ENCODE measurements at regions not wholly inside any gene's neighbourhood (a gene's known extent, or its start where the extent isn't known, plus 50 kb on each side); places are given as distances from the start of the nearest gene placed in this dataset.
"Not testable (repeated sequence)": the region's sequence is repeated elsewhere in the genome, so short reads cannot be mapped to it uniquely, and the experiment has no call there.

DNA sequence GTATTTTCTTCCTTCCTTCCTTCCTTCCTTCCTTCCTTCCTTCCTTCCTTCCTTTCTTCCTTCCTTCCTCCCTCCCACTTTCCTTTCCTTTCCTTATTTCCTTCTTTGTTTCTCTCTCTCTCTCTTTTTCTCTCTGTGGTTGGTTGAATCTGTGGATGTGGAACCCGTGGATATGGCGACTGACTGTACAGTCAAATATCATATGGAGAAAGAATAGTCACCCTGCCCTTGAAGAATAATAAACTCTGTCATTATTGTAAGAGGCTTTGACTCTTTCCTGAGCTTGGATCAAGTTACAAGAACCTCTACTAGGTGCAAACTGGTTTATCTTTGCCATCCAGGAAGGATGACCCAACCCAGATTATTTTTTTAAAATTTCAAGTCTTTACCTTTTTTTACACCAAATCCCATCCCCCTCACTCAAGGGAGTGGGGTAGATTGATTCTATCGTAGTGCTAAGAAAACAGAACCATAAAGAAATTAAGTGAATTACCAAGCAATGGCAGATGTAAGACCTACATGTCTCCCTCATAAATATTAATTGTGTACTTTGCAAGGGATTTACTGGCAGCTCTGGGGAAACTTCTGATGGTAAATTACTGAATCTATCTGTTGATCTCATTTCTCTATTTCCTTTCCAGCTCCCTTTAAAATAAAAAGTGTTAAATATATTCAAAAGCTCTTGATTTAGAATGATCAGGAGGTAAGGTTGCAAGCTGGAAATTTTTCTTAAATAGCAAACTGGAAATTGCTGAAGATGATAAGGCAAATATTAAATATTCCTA, 667.5 kb downstream of the UTRN start:
- POLR2A ChIA-PET: no interaction called here
- Mint-ChIP-seq H3K4me1 (ENCODE audit: low read depth) (no peaks in the 10 kb centered on the region), H3K36me3 (ENCODE audit: low read depth) (no peaks in the 10 kb centered on the region), H3K4me3 (no peak overlapping the region), H3K27ac (no peak overlapping the region), H3K27me3 (peaks cover 1% of the 10 kb centered on the region), H3K9me3 (no peaks in the 10 kb centered on the region)
- ATAC-seq (no peak), DNase-seq (no peak)
- CTCF ChIA-PET: interaction anchor here (0.9 kb wide), 1 partner anchor 74 kb away, joined by 3 read pairs; no protein-coding TSS in a partner anchor
- intact Hi-C loops (cut with micrococcal nuclease): no loop called here
- TF ChIP-seq CTCF (IDR thresholded peaks at IDR 0.05): no peak

DNA sequence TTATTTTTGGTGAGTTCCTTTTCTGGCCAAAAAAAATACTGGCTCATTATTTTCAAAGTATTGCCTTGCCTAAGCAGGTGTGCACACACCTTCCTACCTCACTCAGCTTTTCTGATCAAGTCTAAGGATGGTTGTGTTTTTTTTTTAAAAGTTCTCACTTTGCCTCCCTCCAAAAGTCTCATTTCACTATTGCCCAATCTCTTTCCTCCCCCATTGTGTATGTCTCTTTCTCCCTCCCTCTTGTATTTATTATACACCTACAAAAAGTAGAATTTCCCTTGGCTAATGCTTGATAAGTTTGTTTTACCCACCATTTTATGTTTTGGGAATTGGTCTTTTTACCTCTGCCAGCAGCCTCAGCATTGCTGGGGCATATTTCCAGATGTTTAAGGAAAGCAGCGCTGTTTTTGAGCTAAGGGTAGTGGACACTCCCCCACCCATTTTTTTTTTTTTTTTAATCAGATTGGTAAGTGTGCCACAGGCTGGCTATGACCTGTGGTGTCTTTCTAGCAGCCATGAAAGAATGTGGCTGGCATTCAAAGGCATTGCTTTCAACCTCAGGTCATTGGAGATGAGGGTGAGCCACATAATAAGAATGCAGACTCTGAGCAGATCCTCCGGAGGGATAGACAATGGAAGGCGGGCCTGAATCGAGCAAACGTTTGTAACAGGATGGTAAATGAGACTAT, 668.6 kb downstream of the UTRN start:
- Mint-ChIP-seq H3K9me3 (no peaks in the 10 kb centered on the region), H3K4me1 (ENCODE audit: low read depth) (no peaks in the 10 kb centered on the region), H3K36me3 (ENCODE audit: low read depth) (no peaks in the 10 kb centered on the region), H3K27me3 (peaks cover 1% of the 10 kb centered on the region), H3K27ac (no peak overlapping the region), H3K4me3 (no peak overlapping the region)
- ATAC-seq (no peak), DNase-seq (no peak)
- TF ChIP-seq CTCF (IDR thresholded peaks at IDR 0.05): no peak
- POLR2A ChIA-PET: no interaction called here
- CTCF ChIA-PET: interaction anchor here (0.9 kb wide), 1 partner anchor 73 kb away, joined by 3 read pairs; no protein-coding TSS in a partner anchor
- intact Hi-C loops (cut with micrococcal nuclease): no loop called here

- ATAC-seq (no peak), DNase-seq (no peak)
- POLR2A ChIA-PET: no interaction called here
- CTCF ChIA-PET: no interaction called here
- no peak for TF ChIP-seq CTCF (IDR thresholded peaks at IDR 0.05)
- Mint-ChIP-seq H3K4me3 (no peak overlapping the region), H3K4me1 (ENCODE audit: low read depth) (no peaks in the 10 kb centered on the region), H3K36me3 (ENCODE audit: low read depth) (no peaks in the 10 kb centered on the region), H3K9me3 (no peaks in the 10 kb centered on the region), H3K27ac (no peak overlapping the region), H3K27me3 (peaks cover 1% of the 10 kb centered on the region)
- intact Hi-C loops (cut with micrococcal nuclease): no loop called here
Observed at GRCh38 chr6:144954241-144954556, 669.1 kb downstream of the UTRN start.

GRCh38 chr6:144955392-144955791, 670.3 kb downstream of the UTRN start:
- Mint-ChIP-seq H3K36me3 (ENCODE audit: low read depth) (no peaks in the 10 kb centered on the region), H3K9me3 (no peaks in the 10 kb centered on the region), H3K4me1 (ENCODE audit: low read depth) (no peaks in the 10 kb centered on the region), H3K4me3 (no peak overlapping the region), H3K27ac (no peak overlapping the region), H3K27me3 (peaks cover 1% of the 10 kb centered on the region)
- no peak for TF ChIP-seq CTCF (IDR thresholded peaks at IDR 0.05)
- DNase-seq (no peak), ATAC-seq (no peak)
- ChIA-PET POLR2A (no interaction called here), CTCF (no interaction called here)
- intact Hi-C loops (cut with micrococcal nuclease): no loop called here

- ChIA-PET CTCF (no interaction called here), POLR2A (no interaction called here)
- Mint-ChIP-seq H3K4me3 (no peak overlapping the region), H3K36me3 (ENCODE audit: low read depth) (no peaks in the 10 kb centered on the region), H3K9me3 (no peaks in the 10 kb centered on the region), H3K4me1 (ENCODE audit: low read depth) (no peaks in the 10 kb centered on the region), H3K27ac (no peak overlapping the region), H3K27me3 (peaks cover 1% of the 10 kb centered on the region)
- no peak for TF ChIP-seq CTCF (IDR thresholded peaks at IDR 0.05)
- no peak for DNase-seq
- no peak for ATAC-seq
- intact Hi-C loops (cut with micrococcal nuclease): no loop called here
Observed at GRCh38 chr6:144955859-144956258, 670.7 kb downstream of the UTRN start.

DNA sequence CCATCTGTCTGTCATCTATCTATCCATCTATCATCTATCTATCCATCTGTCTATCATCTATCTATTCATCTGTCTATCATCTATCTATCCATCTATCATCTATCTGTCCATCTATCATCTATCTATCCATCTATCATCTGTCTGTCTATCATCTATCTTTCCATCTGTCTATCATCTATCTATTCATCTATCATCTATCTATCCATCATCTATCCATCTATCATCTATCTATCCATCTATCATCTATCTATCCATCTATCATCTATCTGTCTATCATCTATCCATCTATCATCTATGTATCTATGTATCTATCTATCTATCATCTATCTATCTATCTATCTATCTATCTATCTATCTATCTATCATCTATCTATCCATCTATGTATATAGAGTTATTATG, 671.6 kb downstream of the UTRN start:
- H3K27me3 Mint-ChIP-seq; H3K27ac Mint-ChIP-seq; intact Hi-C loops (cut with micrococcal nuclease); POLR2A ChIA-PET; H3K9me3 Mint-ChIP-seq; H3K4me1 Mint-ChIP-seq (ENCODE audit: low read depth); H3K36me3 Mint-ChIP-seq (ENCODE audit: low read depth); DNase-seq; ATAC-seq; H3K4me3 Mint-ChIP-seq; CTCF ChIA-PET: not testable (repeated sequence)
